Mesothelial cell of epicardium (in vitro differentiated cells): ENCODE measurements at regions not wholly inside any gene's neighbourhood (a gene's known extent, or its start where the extent isn't known, plus 50 kb on each side); places are given as distances from the start of the nearest gene placed in this dataset.
"Not testable (repeated sequence)": the region's sequence is repeated elsewhere in the genome, so short reads cannot be mapped to it uniquely, and the experiment has no call there.

Experiments
- DNase-seq, 2 experiments: peaks; one replicate each; pipeline ENCODE4 v3.0.0; 2021; ENCODE audit warnings: low spot score in 2 of 2; ENCODE audit not compliant: unreplicated experiment in 2 of 2
- H3K27ac Mint-ChIP-seq: 2 replicates; pipeline ENCODE4 v1.8.0; 2021; ENCODE audit warnings: mixed read lengths
- H3K27me3 Mint-ChIP-seq: 2 replicates; pipeline ENCODE4 v1.8.0; 2021; ENCODE audit warnings: low read depth, mixed read lengths
- H3K36me3 Mint-ChIP-seq: 2 replicates; pipeline ENCODE4 v1.8.0; 2021; ENCODE audit warnings: mixed read lengths
- H3K4me1 Mint-ChIP-seq: 2 replicates; pipeline ENCODE4 v1.8.0; 2021; ENCODE audit warnings: mixed read lengths
- H3K4me3 Mint-ChIP-seq: 2 replicates; pipeline ENCODE4 v1.8.0; 2021; ENCODE audit warnings: mild to moderate bottlenecking, moderate library complexity, mixed read lengths
- H3K9me3 Mint-ChIP-seq: 2 replicates; pipeline ENCODE4 v1.8.0; 2021; ENCODE audit warnings: mixed read lengths
- TF ChIP-seq, protein P1 (sequence below): fragments of 200-600 bp; sonication (generic); IDR thresholded peaks from one replicate; pipeline ENCODE4 v1.5.0; 2021; ENCODE audit warnings: antibody characterized with exemption; ENCODE audit not compliant: unreplicated experiment

GRCh38 chr4:28834120-28834519 lies 1886.0 kb upstream of the PCDH7 start:
- H3K4me1 Mint-ChIP-seq, result peaks cover 11% of the 10 kb centered on the region
- TF ChIP-seq, protein P1, sequence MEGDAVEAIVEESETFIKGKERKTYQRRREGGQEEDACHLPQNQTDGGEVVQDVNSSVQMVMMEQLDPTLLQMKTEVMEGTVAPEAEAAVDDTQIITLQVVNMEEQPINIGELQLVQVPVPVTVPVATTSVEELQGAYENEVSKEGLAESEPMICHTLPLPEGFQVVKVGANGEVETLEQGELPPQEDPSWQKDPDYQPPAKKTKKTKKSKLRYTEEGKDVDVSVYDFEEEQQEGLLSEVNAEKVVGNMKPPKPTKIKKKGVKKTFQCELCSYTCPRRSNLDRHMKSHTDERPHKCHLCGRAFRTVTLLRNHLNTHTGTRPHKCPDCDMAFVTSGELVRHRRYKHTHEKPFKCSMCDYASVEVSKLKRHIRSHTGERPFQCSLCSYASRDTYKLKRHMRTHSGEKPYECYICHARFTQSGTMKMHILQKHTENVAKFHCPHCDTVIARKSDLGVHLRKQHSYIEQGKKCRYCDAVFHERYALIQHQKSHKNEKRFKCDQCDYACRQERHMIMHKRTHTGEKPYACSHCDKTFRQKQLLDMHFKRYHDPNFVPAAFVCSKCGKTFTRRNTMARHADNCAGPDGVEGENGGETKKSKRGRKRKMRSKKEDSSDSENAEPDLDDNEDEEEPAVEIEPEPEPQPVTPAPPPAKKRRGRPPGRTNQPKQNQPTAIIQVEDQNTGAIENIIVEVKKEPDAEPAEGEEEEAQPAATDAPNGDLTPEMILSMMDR, result no peak
- no peaks in the 10 kb centered on the region for H3K36me3 Mint-ChIP-seq
- H3K27ac Mint-ChIP-seq, result no peak overlapping the region
- DNase-seq, result no peak
- no peaks in the 10 kb centered on the region for H3K27me3 Mint-ChIP-seq
- H3K9me3 Mint-ChIP-seq, result peaks cover under 1% of the 10 kb centered on the region
- no peak overlapping the region for H3K4me3 Mint-ChIP-seq

- no peaks in the 10 kb centered on the region for H3K36me3 Mint-ChIP-seq
- TF ChIP-seq, protein P1, result no peak
- peaks cover 11% of the 10 kb centered on the region for H3K4me1 Mint-ChIP-seq
- no peak for DNase-seq
- no peaks in the 10 kb centered on the region for H3K9me3 Mint-ChIP-seq
- H3K27me3 Mint-ChIP-seq, result no peaks in the 10 kb centered on the region
- no peak overlapping the region for H3K4me3 Mint-ChIP-seq
- no peak overlapping the region for H3K27ac Mint-ChIP-seq
Measured at GRCh38 chr4:28835501-28835900, 1884.7 kb upstream of the PCDH7 start.

DNA sequence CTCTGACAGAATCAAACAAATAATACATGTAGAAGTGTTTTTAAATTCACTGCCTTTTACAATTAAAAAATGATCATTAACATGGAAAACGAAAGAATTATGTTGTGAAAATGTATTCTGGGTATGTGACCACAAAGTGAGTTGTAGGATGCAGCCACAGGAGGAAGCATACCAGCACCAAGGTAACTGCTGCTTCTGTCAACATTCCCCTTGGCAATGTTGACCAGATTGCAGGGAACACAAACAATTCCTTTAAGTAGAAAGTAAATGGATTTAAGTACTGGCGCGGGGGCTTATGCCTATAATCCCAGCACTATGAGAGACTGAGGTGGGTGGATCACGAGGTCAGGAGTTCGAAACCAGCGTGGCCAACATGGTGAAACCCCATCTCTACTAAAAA lies 1877.9 kb upstream of the PCDH7 start:
- TF ChIP-seq, protein P1, result no peak
- Mint-ChIP-seq H3K9me3 (peaks cover 23% of the 10 kb centered on the region), H3K4me3 (no peak overlapping the region), H3K27ac (no peak overlapping the region), H3K36me3 (no peaks in the 10 kb centered on the region), H3K4me1 (no peaks in the 10 kb centered on the region), H3K27me3 (no peaks in the 10 kb centered on the region)
- DNase-seq, result no peak

DNA sequence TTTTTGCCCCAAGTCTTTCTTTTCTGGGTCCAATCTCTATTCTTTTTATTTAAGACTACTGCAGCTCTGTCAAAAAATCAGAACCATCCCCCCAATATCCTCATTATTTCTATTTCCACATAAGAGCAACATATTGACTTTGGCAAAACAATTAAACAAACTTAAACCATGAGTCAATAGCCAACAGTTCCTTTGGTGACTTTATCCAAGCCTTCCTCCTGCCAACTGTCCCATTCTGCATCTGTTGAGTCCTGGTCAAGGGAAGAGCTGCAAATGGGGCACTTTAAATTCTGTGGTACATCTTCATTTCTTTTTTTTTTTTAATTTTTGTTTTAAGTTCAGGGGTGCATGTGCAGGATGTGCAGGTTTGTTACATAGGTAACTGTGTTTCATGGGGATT lies 1875.0 kb upstream of the PCDH7 start:
- TF ChIP-seq, protein P1, result no peak
- Mint-ChIP-seq H3K4me3 (no peak overlapping the region), H3K9me3 (peaks cover 23% of the 10 kb centered on the region), H3K4me1 (no peaks in the 10 kb centered on the region), H3K27ac (no peak overlapping the region), H3K36me3 (no peaks in the 10 kb centered on the region), H3K27me3 (no peaks in the 10 kb centered on the region)
- DNase-seq, result no peak

GRCh38 chr4:28857028-28857427 lies 1863.1 kb upstream of the PCDH7 start:
- peaks cover 38% of the 10 kb centered on the region for H3K9me3 Mint-ChIP-seq
- H3K4me3 Mint-ChIP-seq, H3K4me1 Mint-ChIP-seq, H3K27ac Mint-ChIP-seq, DNase-seq, H3K27me3 Mint-ChIP-seq, H3K36me3 Mint-ChIP-seq: not testable (repeated sequence)

GRCh38 chr4:28868841-28869240 lies 1851.3 kb upstream of the PCDH7 start:
- Mint-ChIP-seq H3K27ac (no peak overlapping the region), H3K4me1 (peaks cover 15% of the 10 kb centered on the region), H3K4me3 (no peak overlapping the region), H3K27me3 (no peaks in the 10 kb centered on the region), H3K9me3 (peaks cover 3% of the 10 kb centered on the region), H3K36me3 (no peaks in the 10 kb centered on the region)
- DNase-seq, result no peak
- TF ChIP-seq, protein P1, result no peak
